OCI-LY1 (cell line): ENCODE measurements at regions not wholly inside any gene's neighbourhood (a gene's known extent, or its start where the extent isn't known, plus 50 kb on each side); places are given as distances from the start of the nearest gene placed in this dataset.

Experiments used
- H2AFZ ChIP-seq: fragments of 200-600 bp; sonication (generic), shearing (Covaris generic); 2 replicates; pipeline ENCODE4 v1.6.0; 2014; ENCODE audit warnings: antibody characterized with exemption, mild to moderate bottlenecking, low read length
- H3F3A ChIP-seq: fragments of 200-600 bp; sonication (generic), shearing (Covaris generic); 2 replicates; pipeline ENCODE4 v1.6.0; 2014; ENCODE audit warnings: mild to moderate bottlenecking, antibody characterized with exemption, low read length, moderate library complexity; ENCODE audit not compliant: insufficient read depth
- H3K27ac ChIP-seq: fragments of 200-600 bp; sonication (generic); 2 replicates; pipeline ENCODE4 v1.5.1; 2014; ENCODE audit warnings: low read length, mixed run types, mild to moderate bottlenecking, low read depth; ENCODE audit not compliant: poor library complexity, severe bottlenecking
- H3K27me3 ChIP-seq: fragments of 200-600 bp; sonication (generic); 2 replicates; pipeline ENCODE4 v1.6.0; 2014; ENCODE audit warnings: antibody characterized with exemption, mild to moderate bottlenecking, low read length, moderate library complexity; ENCODE audit not compliant: insufficient read depth
- H3K36me3 ChIP-seq: fragments of 200-600 bp; sonication (generic); 2 replicates; pipeline ENCODE4 v1.6.1; 2014; ENCODE audit warnings: mild to moderate bottlenecking, antibody characterized with exemption, low read length, moderate library complexity, mixed read lengths; ENCODE audit not compliant: insufficient read depth
- H3K4me1 ChIP-seq: fragments of 200-600 bp; sonication (generic); 2 replicates; pipeline ENCODE4 v1.5.1; 2014; ENCODE audit warnings: mild to moderate bottlenecking, low read length, moderate library complexity; ENCODE audit not compliant: insufficient read depth, severe bottlenecking
- H3K4me2 ChIP-seq: fragments of 200-600 bp; sonication (generic), shearing (Covaris generic); 2 replicates; pipeline ENCODE4 v1.6.1; 2014; ENCODE audit warnings: low read length
- H3K4me3 ChIP-seq: fragments of 200-600 bp; sonication (generic); 2 replicates; pipeline ENCODE4 v1.5.1; 2014; ENCODE audit warnings: low read length, low read depth, mild to moderate bottlenecking, mixed read lengths; ENCODE audit not compliant: poor library complexity, severe bottlenecking
- H3K79me2 ChIP-seq: fragments of 200-600 bp; shearing (Covaris generic); 2 replicates; pipeline ENCODE4 v1.6.1; 2016; ENCODE audit warnings: mixed run types, low read length, mixed read lengths; ENCODE audit not compliant: insufficient read depth
- H3K9ac ChIP-seq: fragments of 200-600 bp; sonication (generic), shearing (Covaris generic); 2 replicates; pipeline ENCODE4 v1.6.1; 2014; ENCODE audit warnings: mild to moderate bottlenecking, low read length, mixed read lengths
- H3K9me2 ChIP-seq: fragments of 200-600 bp; sonication (generic), shearing (Covaris generic); 2 replicates; pipeline ENCODE4 v1.6.1; 2014; ENCODE audit warnings: low read depth, mild to moderate bottlenecking, low read length, mixed read lengths
- H3K9me3 ChIP-seq: fragments of 200-600 bp; shearing (Covaris generic); 2 replicates; pipeline ENCODE4 v1.6.1; 2014; ENCODE audit warnings: low read length, mixed read lengths
- H4K20me1 ChIP-seq: fragments of 200-600 bp; sonication (generic), shearing (Covaris generic); 2 replicates; pipeline ENCODE4 v1.6.0; 2016; ENCODE audit warnings: mild to moderate bottlenecking, low read length; ENCODE audit not compliant: insufficient read depth
- CTCF ChIP-seq: fragments of 200-600 bp; sonication (generic), shearing (Covaris generic); IDR thresholded peaks from 2 replicates; pipeline ENCODE4 v1.5.1; 2017; ENCODE audit warnings: mild to moderate bottlenecking, antibody characterized with exemption, low read length, moderate library complexity, mixed read lengths
- EZH2 ChIP-seq: fragments of 200-600 bp; sonication (generic), shearing (Covaris generic); IDR thresholded peaks from 2 replicates; pipeline ENCODE4 v1.8.0; 2017; ENCODE audit warnings: borderline replicate concordance, mixed run types, mild to moderate bottlenecking, antibody characterized with exemption, low read length, moderate library complexity, mixed read lengths

GRCh38 chr2:120919216-120919615 is 183.5 kb downstream of the GLI2 start:
- H2AFZ ChIP-seq = no peak overlapping the region
- no peaks in the 10 kb centered on the region for H3K27me3 ChIP-seq
- TF ChIP-seq EZH2 (no peak), CTCF (no peak)
- H3K4me2 ChIP-seq = no peak overlapping the region
- no peaks in the 10 kb centered on the region for H3K9me2 ChIP-seq
- H3K9me3 ChIP-seq = no peaks in the 10 kb centered on the region
- H3K4me1 ChIP-seq = no peaks in the 10 kb centered on the region
- no peaks in the 10 kb centered on the region for H3K36me3 ChIP-seq
- no peaks in the 10 kb centered on the region for H3F3A ChIP-seq
- H4K20me1 ChIP-seq = no peaks in the 10 kb centered on the region
- H3K4me3 ChIP-seq = no peak overlapping the region
- no peak overlapping the region for H3K9ac ChIP-seq
- no peaks in the 10 kb centered on the region for H3K79me2 ChIP-seq
- H3K27ac ChIP-seq = no peak overlapping the region

GRCh38 chr2:120919771-120920453 is 184.2 kb downstream of the GLI2 start:
- H3K4me2 ChIP-seq = no peak overlapping the region
- H3K79me2 ChIP-seq = no peaks in the 10 kb centered on the region
- no peaks in the 10 kb centered on the region for H3K36me3 ChIP-seq
- no peaks in the 10 kb centered on the region for H3K4me1 ChIP-seq
- no peaks in the 10 kb centered on the region for H3F3A ChIP-seq
- no peaks in the 10 kb centered on the region for H3K27me3 ChIP-seq
- H3K9ac ChIP-seq = no peak overlapping the region
- TF ChIP-seq EZH2 (no peak), CTCF (no peak)
- no peaks in the 10 kb centered on the region for H3K9me2 ChIP-seq
- H2AFZ ChIP-seq = no peak overlapping the region
- H3K27ac ChIP-seq = no peak overlapping the region
- H3K9me3 ChIP-seq = no peaks in the 10 kb centered on the region
- no peaks in the 10 kb centered on the region for H4K20me1 ChIP-seq
- no peak overlapping the region for H3K4me3 ChIP-seq

- Histone ChIP-seq H3K36me3 (no peaks in the 10 kb centered on the region), H3F3A (no peaks in the 10 kb centered on the region), H3K4me2 (no peak overlapping the region), H3K79me2 (no peaks in the 10 kb centered on the region), H3K9ac (no peak overlapping the region), H4K20me1 (no peaks in the 10 kb centered on the region), H3K9me2 (no peaks in the 10 kb centered on the region), H3K27ac (no peak overlapping the region), H3K27me3 (no peaks in the 10 kb centered on the region), H2AFZ (no peak overlapping the region), H3K4me3 (no peak overlapping the region), H3K4me1 (no peaks in the 10 kb centered on the region), H3K9me3 (no peaks in the 10 kb centered on the region)
- no peak for TF ChIP-seq CTCF
- no peak for TF ChIP-seq EZH2
These were observed 184.9 kb downstream of the GLI2 start for GRCh38 chr2:120920454-120921148.
